A673 (cell line): ENCODE measurements at regions not wholly inside any gene's neighbourhood (a gene's known extent, or its start where the extent isn't known, plus 50 kb on each side); places are given as distances from the start of the nearest gene placed in this dataset.

Experiments
- EZH2 ChIP-seq: fragments of 200-600 bp; sonication (generic); IDR thresholded peaks from 2 replicates; pipeline ENCODE4 v1.6.1; 2017; ENCODE audit warnings: borderline replicate concordance, low read depth, mild to moderate bottlenecking, mixed read lengths, antibody characterized with exemption, low read length; ENCODE audit not compliant: poor library complexity, severe bottlenecking
- TF ChIP-seq, protein P1 (sequence below): fragments of 300-800, 200-600 bp; sonication (generic); conservative IDR thresholded peaks from 2 replicates; pipeline ENCODE4 v1.5.1; 2017; ENCODE audit warnings: low read depth, mild to moderate bottlenecking, antibody characterized with exemption, low read length, moderate library complexity, mixed read lengths

DNA sequence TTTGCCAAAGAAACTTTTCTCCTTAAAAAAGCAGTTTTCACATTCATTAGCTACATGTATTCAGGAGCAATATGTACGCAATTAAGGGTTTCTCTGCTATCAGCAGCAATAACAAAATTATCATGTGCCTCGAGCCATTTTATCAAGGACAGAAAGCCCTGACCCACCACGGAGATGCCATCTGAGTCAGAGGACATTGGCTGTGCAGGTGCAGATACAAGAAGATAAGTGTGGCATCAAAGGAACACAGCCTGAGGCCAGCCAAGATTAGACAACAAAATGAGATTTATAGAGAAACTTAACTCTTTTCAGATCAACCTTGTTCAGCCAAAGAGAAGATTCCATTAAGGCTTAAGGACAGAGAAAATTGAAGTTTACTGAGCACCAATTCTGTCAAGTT lies 115.2 kb upstream of the LGSN start:
- TF ChIP-seq EZH2: no peak
- TF ChIP-seq, protein P1, sequence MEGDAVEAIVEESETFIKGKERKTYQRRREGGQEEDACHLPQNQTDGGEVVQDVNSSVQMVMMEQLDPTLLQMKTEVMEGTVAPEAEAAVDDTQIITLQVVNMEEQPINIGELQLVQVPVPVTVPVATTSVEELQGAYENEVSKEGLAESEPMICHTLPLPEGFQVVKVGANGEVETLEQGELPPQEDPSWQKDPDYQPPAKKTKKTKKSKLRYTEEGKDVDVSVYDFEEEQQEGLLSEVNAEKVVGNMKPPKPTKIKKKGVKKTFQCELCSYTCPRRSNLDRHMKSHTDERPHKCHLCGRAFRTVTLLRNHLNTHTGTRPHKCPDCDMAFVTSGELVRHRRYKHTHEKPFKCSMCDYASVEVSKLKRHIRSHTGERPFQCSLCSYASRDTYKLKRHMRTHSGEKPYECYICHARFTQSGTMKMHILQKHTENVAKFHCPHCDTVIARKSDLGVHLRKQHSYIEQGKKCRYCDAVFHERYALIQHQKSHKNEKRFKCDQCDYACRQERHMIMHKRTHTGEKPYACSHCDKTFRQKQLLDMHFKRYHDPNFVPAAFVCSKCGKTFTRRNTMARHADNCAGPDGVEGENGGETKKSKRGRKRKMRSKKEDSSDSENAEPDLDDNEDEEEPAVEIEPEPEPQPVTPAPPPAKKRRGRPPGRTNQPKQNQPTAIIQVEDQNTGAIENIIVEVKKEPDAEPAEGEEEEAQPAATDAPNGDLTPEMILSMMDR: no peak
